Osteoblast (primary cell): ENCODE measurements at regions not wholly inside any gene's neighbourhood (a gene's known extent, or its start where the extent isn't known, plus 50 kb on each side); places are given as distances from the start of the nearest gene placed in this dataset.

Experiments
- DNase-seq: peaks from one replicate; pipeline ENCODE4 v3.0.0; 2011; ENCODE audit warnings: low spot score, mixed read lengths; ENCODE audit not compliant: insufficient read length; ENCODE audit errors: missing footprints
- H2AFZ ChIP-seq: 2 replicates; pipeline ENCODE4 v1.6.0; 2011; ENCODE audit warnings: mild to moderate bottlenecking, low read length
- H3K27ac ChIP-seq: 2 replicates; pipeline ENCODE4 v1.5.1; 2011; ENCODE audit warnings: mild to moderate bottlenecking, low read depth, low read length, moderate library complexity
- H3K27me3 ChIP-seq: 2 replicates; pipeline ENCODE4 v1.6.0; 2012; ENCODE audit warnings: mild to moderate bottlenecking, control low read depth, inconsistent platforms, low read length, moderate library complexity; ENCODE audit not compliant: insufficient read depth
- H3K36me3 ChIP-seq: 2 replicates; pipeline ENCODE4 v1.5.1; 2011; ENCODE audit warnings: mild to moderate bottlenecking, low read length, control low read depth, moderate library complexity; ENCODE audit not compliant: insufficient read depth
- H3K4me1 ChIP-seq: 2 replicates; pipeline ENCODE4 v1.5.1; 2011; ENCODE audit warnings: mild to moderate bottlenecking, low read length, control low read depth, moderate library complexity; ENCODE audit not compliant: insufficient read depth
- H3K4me2 ChIP-seq: 2 replicates; pipeline ENCODE4 v1.6.0; 2011; ENCODE audit warnings: mild to moderate bottlenecking, low read length; ENCODE audit not compliant: insufficient read depth
- H3K4me3 ChIP-seq: fragments of 200-600 bp; sonication (generic); 3 replicates; pipeline ENCODE4 v1.5.1; 2012; ENCODE audit warnings: mild to moderate bottlenecking, low read length, inconsistent platforms; ENCODE audit not compliant: insufficient read depth
- H3K79me2 ChIP-seq: 2 replicates; pipeline ENCODE4 v1.6.0; 2012; ENCODE audit warnings: mild to moderate bottlenecking, low read length, control low read depth, inconsistent platforms; ENCODE audit not compliant: insufficient read depth
- H3K9me3 ChIP-seq: 2 replicates; pipeline ENCODE4 v1.5.1; 2011; ENCODE audit warnings: low read depth, low read length, control low read depth
- H4K20me1 ChIP-seq: 2 replicates; pipeline ENCODE4 v1.6.0; 2012; ENCODE audit warnings: mild to moderate bottlenecking, low read length, control low read depth; ENCODE audit not compliant: insufficient read depth
- CTCF ChIP-seq: IDR thresholded peaks from 2 replicates; pipeline ENCODE4 v1.5.1; 2011; ENCODE audit warnings: mild to moderate bottlenecking, low read depth, low read length, moderate library complexity; ENCODE audit errors: extremely low read depth

DNA sequence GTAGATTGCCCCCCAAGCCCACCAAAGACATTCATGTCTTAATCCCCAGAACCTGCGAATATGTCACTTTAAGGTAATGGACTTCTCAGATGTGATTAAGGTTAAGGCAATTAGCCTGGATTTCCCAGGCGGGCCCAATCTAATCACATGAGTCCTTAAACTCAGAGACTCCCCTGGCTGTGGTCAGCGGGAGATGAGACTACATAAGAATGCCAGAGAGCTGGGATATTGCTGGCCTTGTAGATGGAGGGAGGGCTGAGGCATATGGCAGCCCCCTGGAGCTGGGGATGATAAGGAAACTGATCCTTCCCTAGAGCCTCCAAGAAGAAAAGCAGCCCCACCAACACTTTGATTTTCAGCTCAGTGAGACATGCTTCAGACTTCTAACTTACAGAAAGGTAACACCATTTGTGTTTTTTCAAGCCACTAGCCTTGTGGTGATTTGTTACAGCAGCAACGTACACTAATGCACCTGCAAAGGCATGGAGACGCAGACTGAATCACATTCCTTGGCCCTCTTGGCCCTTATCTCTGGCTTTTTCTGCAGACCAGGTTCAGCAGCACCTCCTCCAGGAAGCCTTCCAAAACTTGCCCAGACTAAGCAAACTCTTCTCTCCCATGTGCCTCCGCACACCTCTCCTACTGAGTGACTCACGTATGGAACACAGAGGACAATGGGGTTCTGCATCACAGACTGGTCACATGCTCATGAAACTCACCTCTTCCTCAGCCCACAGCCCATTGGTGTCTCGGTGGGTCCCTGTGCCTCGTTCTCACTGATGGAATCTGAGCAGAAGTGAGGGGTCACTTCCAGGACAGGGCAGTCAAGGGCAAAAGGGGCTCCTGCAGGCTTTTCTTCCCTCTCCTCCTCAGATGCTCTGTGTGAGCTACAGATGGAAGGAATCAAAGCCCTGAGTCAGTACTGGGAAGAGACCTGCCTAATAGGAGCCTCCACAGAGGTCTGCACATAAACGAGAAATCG is 86.3 kb upstream of the HMGXB4 start:
- no peak overlapping the region for H2AFZ ChIP-seq
- H3K4me3 ChIP-seq = no peak overlapping the region
- no peak overlapping the region for H3K27ac ChIP-seq
- H3K36me3 ChIP-seq = no peaks in the 10 kb centered on the region
- no peak overlapping the region for H3K4me2 ChIP-seq
- no peaks in the 10 kb centered on the region for H4K20me1 ChIP-seq
- no peaks in the 10 kb centered on the region for H3K79me2 ChIP-seq
- no peak for DNase-seq
- H3K4me1 ChIP-seq = no peaks in the 10 kb centered on the region
- H3K27me3 ChIP-seq = peaks cover 6% of the 10 kb centered on the region
- H3K9me3 ChIP-seq = no peaks in the 10 kb centered on the region
- no peak for TF ChIP-seq CTCF

- Histone ChIP-seq H3K9me3 (no peaks in the 10 kb centered on the region), H2AFZ (no peak overlapping the region), H3K27ac (no peak overlapping the region), H3K4me3 (no peak overlapping the region), H3K27me3 (peaks cover 6% of the 10 kb centered on the region), H3K4me1 (no peaks in the 10 kb centered on the region), H4K20me1 (no peaks in the 10 kb centered on the region), H3K36me3 (no peaks in the 10 kb centered on the region), H3K4me2 (no peak overlapping the region), H3K79me2 (no peaks in the 10 kb centered on the region)
- TF ChIP-seq CTCF = no peak
- DNase-seq = no peak
Measured at GRCh38 chr22:35172442-35172841, 84.9 kb upstream of the HMGXB4 start.

DNA sequence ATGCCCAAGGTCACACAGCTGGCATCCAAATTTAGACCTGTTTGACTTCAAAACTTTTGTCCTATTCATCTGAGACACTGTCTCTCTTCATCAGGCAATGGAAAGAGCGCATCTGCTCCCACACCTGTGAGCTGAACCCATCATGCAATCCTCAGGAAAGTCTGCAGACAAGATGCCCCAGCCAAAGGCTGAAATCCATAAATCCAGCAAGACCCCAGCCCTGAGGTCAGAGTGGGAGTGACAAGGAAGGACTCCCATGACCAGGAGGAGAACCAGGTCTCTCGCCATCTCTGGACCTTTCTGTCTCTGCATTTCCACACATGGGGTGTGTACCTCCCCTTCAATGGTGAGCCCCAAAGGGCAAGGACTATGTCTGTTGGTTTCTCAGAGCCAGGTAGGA is 83.6 kb upstream of the HMGXB4 start:
- peaks cover 6% of the 10 kb centered on the region for H3K27me3 ChIP-seq
- no peak for DNase-seq
- H4K20me1 ChIP-seq = no peaks in the 10 kb centered on the region
- TF ChIP-seq CTCF = no peak
- H3K4me3 ChIP-seq = no peak overlapping the region
- H3K36me3 ChIP-seq = no peaks in the 10 kb centered on the region
- H3K27ac ChIP-seq = no peak overlapping the region
- no peaks in the 10 kb centered on the region for H3K9me3 ChIP-seq
- no peak overlapping the region for H2AFZ ChIP-seq
- no peak overlapping the region for H3K4me2 ChIP-seq
- no peaks in the 10 kb centered on the region for H3K79me2 ChIP-seq
- H3K4me1 ChIP-seq = no peaks in the 10 kb centered on the region

DNA sequence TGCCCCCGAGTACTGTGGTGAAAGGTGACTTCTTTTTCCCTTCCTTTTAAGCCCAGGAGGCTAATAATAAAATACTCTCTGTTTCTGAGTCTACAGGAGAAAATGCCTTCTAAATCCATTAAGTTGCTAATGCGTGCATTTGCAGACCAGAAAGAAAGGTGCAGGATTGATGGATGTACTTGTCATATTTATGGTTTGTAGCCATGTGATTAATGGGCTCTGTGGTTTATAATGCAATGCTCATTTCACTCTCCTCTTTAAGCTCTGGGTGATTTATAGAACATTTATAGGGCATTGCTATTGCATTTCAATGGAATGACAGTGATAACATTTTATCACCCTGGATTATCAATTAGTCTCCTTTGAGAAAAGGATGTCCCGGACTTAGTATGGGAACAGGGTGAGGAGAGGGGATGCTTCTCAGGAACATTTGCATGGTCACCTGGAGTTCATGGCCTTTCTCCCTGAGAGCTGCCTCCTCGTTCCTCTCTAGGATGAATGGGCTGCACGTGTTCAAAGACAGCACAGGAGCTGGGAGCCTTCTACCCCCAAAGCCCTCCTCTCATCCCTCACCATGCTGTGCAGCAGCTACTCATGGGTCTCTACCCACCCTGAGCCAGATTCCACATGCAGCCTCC is 82.8 kb upstream of the HMGXB4 start:
- Histone ChIP-seq H4K20me1 (no peaks in the 10 kb centered on the region), H3K27me3 (peaks cover 6% of the 10 kb centered on the region), H3K79me2 (no peaks in the 10 kb centered on the region), H3K27ac (no peak overlapping the region), H3K4me2 (no peak overlapping the region), H3K9me3 (no peaks in the 10 kb centered on the region), H2AFZ (no peak overlapping the region), H3K36me3 (no peaks in the 10 kb centered on the region), H3K4me3 (no peak overlapping the region), H3K4me1 (no peaks in the 10 kb centered on the region)
- DNase-seq = no peak
- TF ChIP-seq CTCF = no peak
